Nephron progenitor cell (in vitro differentiated cells): ENCODE measurements at regions not wholly inside any gene's neighbourhood (a gene's known extent, or its start where the extent isn't known, plus 50 kb on each side); places are given as distances from the start of the nearest gene placed in this dataset.
"Not testable (repeated sequence)": the region's sequence is repeated elsewhere in the genome, so short reads cannot be mapped to it uniquely, and the experiment has no call there.

Source experiments
- DNase-seq: peaks from one replicate; pipeline ENCODE4 v3.0.0; 2021
- H3K27ac Mint-ChIP-seq: 2 replicates; pipeline ENCODE4 v1.8.0; 2021; ENCODE audit warnings: mild to moderate bottlenecking, moderate library complexity, mixed read lengths
- H3K27me3 Mint-ChIP-seq: 2 replicates; pipeline ENCODE4 v1.8.0; 2021; ENCODE audit warnings: mild to moderate bottlenecking, low read depth, mixed read lengths; ENCODE audit not compliant: poor library complexity
- H3K36me3 Mint-ChIP-seq: 2 replicates; pipeline ENCODE4 v1.8.0; 2021; ENCODE audit warnings: low read depth, mixed read lengths
- H3K4me1 Mint-ChIP-seq: 2 replicates; pipeline ENCODE4 v1.8.0; 2021; ENCODE audit warnings: mixed read lengths
- H3K4me3 Mint-ChIP-seq: 2 replicates; pipeline ENCODE4 v1.8.0; 2021; ENCODE audit warnings: mild to moderate bottlenecking, moderate library complexity, mixed read lengths
- H3K9me3 Mint-ChIP-seq: 2 replicates; pipeline ENCODE4 v1.8.0; 2021; ENCODE audit warnings: mild to moderate bottlenecking, moderate library complexity, mixed read lengths
- CTCF ChIP-seq: fragments of 200-600 bp; sonication (generic); IDR thresholded peaks from 2 replicates; pipeline ENCODE4 v1.5.0; 2021; ENCODE audit warnings: antibody characterized with exemption

DNA sequence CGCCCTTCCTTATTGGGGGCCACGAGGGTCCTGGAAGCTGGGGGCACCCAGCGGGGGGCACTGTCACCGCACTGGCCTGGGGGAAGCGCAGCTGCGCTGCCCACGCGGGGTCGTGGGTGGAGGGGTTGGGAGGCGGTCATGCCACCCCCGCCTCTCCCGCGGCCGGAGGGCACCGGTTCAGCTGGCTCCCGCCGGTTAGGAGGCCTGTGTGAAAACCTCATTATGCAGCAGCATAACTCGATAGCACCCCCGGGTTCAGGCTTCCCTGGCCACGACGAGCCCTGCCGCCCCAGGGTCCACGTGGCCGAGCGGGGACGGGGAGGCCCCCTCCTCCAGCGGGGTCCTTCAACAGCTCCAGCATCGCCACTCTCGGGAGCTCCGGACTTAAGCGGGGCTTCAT, 91.2 kb upstream of the ERCC6L2 start:
- Mint-ChIP-seq H3K36me3 (no peaks in the 10 kb centered on the region), H3K4me3 (no peak overlapping the region), H3K9me3 (no peaks in the 10 kb centered on the region), H3K27ac (no peak overlapping the region), H3K27me3 (peaks cover 8% of the 10 kb centered on the region), H3K4me1 (peaks cover 40% of the 10 kb centered on the region)
- no peak for DNase-seq
- no peak for TF ChIP-seq CTCF

DNA sequence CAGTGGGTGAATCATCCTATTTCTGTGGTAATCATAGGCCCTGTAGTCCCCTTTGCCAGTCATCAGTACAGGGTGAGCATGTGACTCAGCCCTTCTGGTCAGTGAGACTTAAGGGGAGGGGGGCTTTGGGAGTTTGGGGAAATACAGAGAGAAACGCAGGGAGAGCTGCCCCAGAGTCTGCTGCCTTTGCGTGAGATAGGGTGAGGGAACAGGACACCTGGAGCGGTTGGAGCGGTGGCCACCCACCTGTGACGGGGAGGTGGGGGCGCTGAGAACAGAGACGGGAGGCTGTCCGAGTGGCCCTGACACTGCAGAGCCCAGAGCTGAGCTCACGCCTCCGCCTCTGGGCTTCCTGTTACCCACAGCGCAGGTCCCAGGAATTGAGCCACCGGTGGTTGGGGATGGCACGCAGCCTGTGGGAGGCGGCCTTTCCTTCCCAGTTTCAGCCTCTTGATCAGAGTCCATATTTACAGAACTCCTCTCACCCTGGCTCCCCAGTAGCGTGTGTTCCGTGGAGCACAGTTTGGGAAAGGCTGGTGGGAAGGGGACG, 92.0 kb upstream of the ERCC6L2 start:
- Mint-ChIP-seq H3K9me3 (no peaks in the 10 kb centered on the region), H3K27me3 (peaks cover 8% of the 10 kb centered on the region), H3K4me3 (no peak overlapping the region), H3K4me1 (peaks cover 44% of the 10 kb centered on the region), H3K36me3 (no peaks in the 10 kb centered on the region), H3K27ac (no peak overlapping the region)
- no peak for DNase-seq
- no peak for TF ChIP-seq CTCF

DNA sequence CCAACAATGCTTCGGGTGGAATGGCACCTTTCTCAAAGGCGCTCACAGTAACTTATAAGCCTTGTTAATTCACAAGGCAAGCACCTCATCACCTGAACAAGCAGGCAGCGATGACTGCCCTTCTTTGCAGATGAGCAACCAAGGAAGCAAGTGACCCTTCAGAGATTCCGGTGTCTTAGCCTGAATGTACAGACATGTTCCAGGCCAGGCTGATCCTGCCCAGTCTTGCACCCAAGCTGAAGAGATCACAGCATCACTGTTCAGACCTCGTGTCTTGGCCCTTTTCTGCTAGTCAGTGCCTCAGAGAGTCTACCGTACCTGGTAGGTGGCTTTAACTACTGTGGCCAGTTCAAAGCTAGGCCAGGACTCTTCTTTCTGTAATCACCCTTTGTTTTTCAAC, 94.7 kb upstream of the ERCC6L2 start:
- no peak overlapping the region for H3K27ac Mint-ChIP-seq
- DNase-seq: no peak
- peaks cover 23% of the 10 kb centered on the region for H3K4me1 Mint-ChIP-seq
- TF ChIP-seq CTCF: no peak
- H3K36me3 Mint-ChIP-seq: no peaks in the 10 kb centered on the region
- H3K9me3 Mint-ChIP-seq: no peaks in the 10 kb centered on the region
- peaks cover 15% of the 10 kb centered on the region for H3K27me3 Mint-ChIP-seq
- H3K4me3 Mint-ChIP-seq: no peak overlapping the region

DNA sequence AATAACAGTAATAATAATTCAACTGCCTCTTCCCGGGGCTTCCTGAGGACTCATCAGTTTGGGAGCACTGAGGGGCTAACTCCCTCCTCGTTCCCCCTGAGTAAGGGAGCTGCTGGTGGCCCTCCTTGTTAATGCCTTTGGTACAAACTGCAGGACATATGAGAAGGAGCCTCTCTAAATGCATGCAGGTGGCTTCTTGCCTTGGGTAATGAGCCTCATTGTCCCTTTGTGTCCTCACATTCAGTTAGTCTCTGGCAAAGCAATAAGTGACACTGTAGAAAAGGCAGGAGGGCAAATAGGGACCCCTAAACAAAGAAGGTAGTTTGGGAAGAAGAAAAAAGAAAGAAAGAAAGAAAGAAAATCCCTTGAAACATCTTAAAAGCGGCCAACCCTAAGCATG, 95.4 kb upstream of the ERCC6L2 start:
- Mint-ChIP-seq H3K4me3 (no peak overlapping the region), H3K9me3 (no peaks in the 10 kb centered on the region), H3K27ac (no peak overlapping the region), H3K4me1 (peaks cover 22% of the 10 kb centered on the region), H3K36me3 (no peaks in the 10 kb centered on the region), H3K27me3 (peaks cover 20% of the 10 kb centered on the region)
- DNase-seq: no peak
- TF ChIP-seq CTCF: no peak

DNA sequence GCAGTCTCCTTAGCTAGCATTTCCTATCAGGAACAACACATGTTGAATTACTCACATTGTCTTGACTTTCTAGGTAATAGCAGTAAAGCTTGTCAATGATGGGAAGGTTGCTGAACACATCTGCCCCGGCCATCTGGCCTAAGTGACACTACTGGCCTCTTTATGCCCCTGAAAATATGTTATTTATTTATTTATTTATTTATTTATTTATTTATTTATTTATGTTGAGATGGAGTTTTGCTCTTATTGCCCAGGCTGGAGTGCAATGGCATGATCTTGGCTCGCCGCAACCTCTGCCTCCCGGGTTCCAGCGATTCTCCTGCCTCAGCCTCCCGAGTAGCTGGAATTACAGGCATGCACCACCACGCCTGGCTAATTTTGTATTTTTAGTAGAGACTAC, 95.9 kb upstream of the ERCC6L2 start:
- not testable (repeated sequence) for H3K27ac Mint-ChIP-seq, H3K36me3 Mint-ChIP-seq, H3K9me3 Mint-ChIP-seq, H3K4me3 Mint-ChIP-seq, DNase-seq
- H3K27me3 Mint-ChIP-seq: peaks cover 25% of the 10 kb centered on the region
- H3K4me1 Mint-ChIP-seq: peaks cover 26% of the 10 kb centered on the region

- no peak for TF ChIP-seq CTCF
- Mint-ChIP-seq H3K27me3 (peaks cover 30% of the 10 kb centered on the region), H3K4me1 (peaks cover 27% of the 10 kb centered on the region), H3K9me3 (no peaks in the 10 kb centered on the region), H3K27ac (no peak overlapping the region), H3K4me3 (no peak overlapping the region), H3K36me3 (no peaks in the 10 kb centered on the region)
- no peak for DNase-seq
Measured at GRCh38 chr9:95778957-95779356, 96.5 kb upstream of the ERCC6L2 start.
